Activated CD4-positive, CD25-positive, alpha-beta regulatory T cell treated with anti-CD3 and anti-CD28 coated beads, Interleukin-2, amount 50 U/mL, for 72 hours (primary cell): ENCODE measurements at regions not wholly inside any gene's neighbourhood (a gene's known extent, or its start where the extent isn't known, plus 50 kb on each side); places are given as distances from the start of the nearest gene placed in this dataset.

ENCODE experiments used
- DNase-seq: peaks from one replicate; pipeline ENCODE4 v3.0.0; 2021

GRCh38 chr1:229069176-229069575 is 201.7 kb upstream of the RAB4A start:
- DNase-seq: no peak

GRCh38 chr1:229070168-229070567 is 200.7 kb upstream of the RAB4A start:
- DNase-seq: no peak

- DNase-seq: no peak
These were observed 197.7 kb upstream of the RAB4A start for GRCh38 chr1:229073251-229073650.

- DNase-seq: no peak
These were observed 195.7 kb upstream of the RAB4A start for GRCh38 chr1:229075217-229075616.

- DNase-seq: no peak
These were observed 195.2 kb upstream of the RAB4A start for GRCh38 chr1:229075716-229076115.

GRCh38 chr1:229076195-229076594 is 194.7 kb upstream of the RAB4A start:
- DNase-seq: no peak

- DNase-seq: no peak
These were observed 191.8 kb upstream of the RAB4A start for GRCh38 chr1:229079016-229079595.

GRCh38 chr1:229080361-229080760 is 190.6 kb upstream of the RAB4A start:
- no peak for DNase-seq

GRCh38 chr1:229085291-229085690 is 185.6 kb upstream of the RAB4A start:
- no peak for DNase-seq

- DNase-seq: no peak
These were observed 184.8 kb upstream of the RAB4A start for GRCh38 chr1:229086091-229086490.

GRCh38 chr1:229086686-229087085 is 184.2 kb upstream of the RAB4A start:
- no peak for DNase-seq

- DNase-seq: no peak
These were observed 183.6 kb upstream of the RAB4A start for GRCh38 chr1:229087339-229087738.

GRCh38 chr1:229087906-229088305 is 183.0 kb upstream of the RAB4A start:
- no peak for DNase-seq

GRCh38 chr1:229088711-229089110 is 182.2 kb upstream of the RAB4A start:
- no peak for DNase-seq

- no peak for DNase-seq
These were observed 181.2 kb upstream of the RAB4A start for GRCh38 chr1:229089586-229090208.

GRCh38 chr1:229091721-229092136 is 179.2 kb upstream of the RAB4A start:
- DNase-seq: no peak

- no peak for DNase-seq
These were observed 178.3 kb upstream of the RAB4A start for GRCh38 chr1:229092377-229093237.

- DNase-seq: no peak
These were observed 177.7 kb upstream of the RAB4A start for GRCh38 chr1:229093238-229093540.

GRCh38 chr1:229093609-229094336 is 177.1 kb upstream of the RAB4A start:
- no peak for DNase-seq

- no peak for DNase-seq
These were observed 176.2 kb upstream of the RAB4A start for GRCh38 chr1:229094476-229095311.

GRCh38 chr1:229095325-229095724 is 175.6 kb upstream of the RAB4A start:
- no peak for DNase-seq

- no peak for DNase-seq
These were observed 173.6 kb upstream of the RAB4A start for GRCh38 chr1:229097356-229097755.

- no peak for DNase-seq
These were observed 172.6 kb upstream of the RAB4A start for GRCh38 chr1:229098361-229098760.
